ENCODE measurements at regions not wholly inside any gene's neighbourhood (a gene's known extent, or its start where the extent isn't known, plus 50 kb on each side); places are given as distances from the start of the nearest gene placed in this dataset.

- FAIRE-seq (no peak), DNase-seq (ENCODE audit: low read depth) (no peak)
- no peak overlapping the region for H3K9ac ChIP-seq (ENCODE audit: low read length)
- H2AFZ ChIP-seq (ENCODE audit: low read depth, low read length), result no peak overlapping the region
- Mint-ChIP-seq H3K4me1 (ENCODE audit: low read depth, unreplicated experiment) (peaks cover 3% of the 10 kb centered on the region), H3K4me3 (ENCODE audit: unreplicated experiment) (no peak overlapping the region), H3K9me3 (ENCODE audit: unreplicated experiment) (no peaks in the 10 kb centered on the region), H3K27me3 (ENCODE audit: low read depth, unreplicated experiment) (no peaks in the 10 kb centered on the region), H3K27ac (ENCODE audit: unreplicated experiment) (no peak overlapping the region), H3K36me3 (ENCODE audit: low read depth, unreplicated experiment) (no peaks in the 10 kb centered on the region)
- H3K79me2 ChIP-seq (ENCODE audit: insufficient read depth, low read length), result no peaks in the 10 kb centered on the region
- H3K9me3 ChIP-seq (ENCODE audit: insufficient read depth, low read depth, low read length), result no peaks in the 10 kb centered on the region
- no peaks in the 10 kb centered on the region for H3K27me3 ChIP-seq (ENCODE audit: insufficient read depth, low read length)
- H3K36me3 ChIP-seq (ENCODE audit: insufficient read depth, low read length), result no peaks in the 10 kb centered on the region
- H3K4me3 ChIP-seq (ENCODE audit: insufficient read depth, low read depth, low read length), result no peak overlapping the region
- H3K27ac ChIP-seq (ENCODE audit: low read depth, low read length), result no peak overlapping the region
- TF ChIP-seq, protein P1, sequence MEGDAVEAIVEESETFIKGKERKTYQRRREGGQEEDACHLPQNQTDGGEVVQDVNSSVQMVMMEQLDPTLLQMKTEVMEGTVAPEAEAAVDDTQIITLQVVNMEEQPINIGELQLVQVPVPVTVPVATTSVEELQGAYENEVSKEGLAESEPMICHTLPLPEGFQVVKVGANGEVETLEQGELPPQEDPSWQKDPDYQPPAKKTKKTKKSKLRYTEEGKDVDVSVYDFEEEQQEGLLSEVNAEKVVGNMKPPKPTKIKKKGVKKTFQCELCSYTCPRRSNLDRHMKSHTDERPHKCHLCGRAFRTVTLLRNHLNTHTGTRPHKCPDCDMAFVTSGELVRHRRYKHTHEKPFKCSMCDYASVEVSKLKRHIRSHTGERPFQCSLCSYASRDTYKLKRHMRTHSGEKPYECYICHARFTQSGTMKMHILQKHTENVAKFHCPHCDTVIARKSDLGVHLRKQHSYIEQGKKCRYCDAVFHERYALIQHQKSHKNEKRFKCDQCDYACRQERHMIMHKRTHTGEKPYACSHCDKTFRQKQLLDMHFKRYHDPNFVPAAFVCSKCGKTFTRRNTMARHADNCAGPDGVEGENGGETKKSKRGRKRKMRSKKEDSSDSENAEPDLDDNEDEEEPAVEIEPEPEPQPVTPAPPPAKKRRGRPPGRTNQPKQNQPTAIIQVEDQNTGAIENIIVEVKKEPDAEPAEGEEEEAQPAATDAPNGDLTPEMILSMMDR (IDR thresholded peaks at IDR 0.05; ENCODE audit: insufficient read depth, low read depth, low read length), result no peak
- TF ChIP-seq EZH2 (IDR thresholded peaks at IDR 0.05; ENCODE audit: insufficient read depth, low read length), result no peak
- no peaks in the 10 kb centered on the region for H3K4me1 ChIP-seq (ENCODE audit: insufficient read depth, low read length)
- H3K4me2 ChIP-seq (ENCODE audit: low read length), result no peak overlapping the region
- no peaks in the 10 kb centered on the region for H4K20me1 ChIP-seq (ENCODE audit: insufficient read depth, low read length)
Measured at GRCh38 chr3:137524751-137525150, 239.4 kb upstream of the SOX14 start.

GRCh38 chr3:137525471-137525870 lies 238.6 kb upstream of the SOX14 start:
- Mint-ChIP-seq H3K4me1 (ENCODE audit: low read depth, unreplicated experiment) (peaks cover 5% of the 10 kb centered on the region), H3K4me3 (ENCODE audit: unreplicated experiment) (no peak overlapping the region), H3K27me3 (ENCODE audit: low read depth, unreplicated experiment) (no peaks in the 10 kb centered on the region), H3K9me3 (ENCODE audit: unreplicated experiment) (no peaks in the 10 kb centered on the region), H3K36me3 (ENCODE audit: low read depth, unreplicated experiment) (no peaks in the 10 kb centered on the region), H3K27ac (ENCODE audit: unreplicated experiment) (no peak overlapping the region)
- Histone ChIP-seq H4K20me1 (ENCODE audit: insufficient read depth, low read length) (no peaks in the 10 kb centered on the region), H3K4me2 (ENCODE audit: low read length) (no peak overlapping the region), H3K27me3 (ENCODE audit: insufficient read depth, low read length) (no peaks in the 10 kb centered on the region), H2AFZ (ENCODE audit: low read depth, low read length) (no peak overlapping the region), H3K9me3 (ENCODE audit: insufficient read depth, low read depth, low read length) (no peaks in the 10 kb centered on the region), H3K4me1 (ENCODE audit: insufficient read depth, low read length) (no peaks in the 10 kb centered on the region), H3K36me3 (ENCODE audit: insufficient read depth, low read length) (no peaks in the 10 kb centered on the region), H3K4me3 (ENCODE audit: insufficient read depth, low read depth, low read length) (no peak overlapping the region), H3K79me2 (ENCODE audit: insufficient read depth, low read length) (no peaks in the 10 kb centered on the region), H3K27ac (ENCODE audit: low read depth, low read length) (no peak overlapping the region), H3K9ac (ENCODE audit: low read length) (no peak overlapping the region)
- FAIRE-seq, result no peak
- DNase-seq (ENCODE audit: low read depth), result no peak
- TF ChIP-seq EZH2 (IDR thresholded peaks at IDR 0.05; ENCODE audit: insufficient read depth, low read length), result no peak
- TF ChIP-seq, protein P1 (IDR thresholded peaks at IDR 0.05; ENCODE audit: insufficient read depth, low read depth, low read length), result no peak

DNA sequence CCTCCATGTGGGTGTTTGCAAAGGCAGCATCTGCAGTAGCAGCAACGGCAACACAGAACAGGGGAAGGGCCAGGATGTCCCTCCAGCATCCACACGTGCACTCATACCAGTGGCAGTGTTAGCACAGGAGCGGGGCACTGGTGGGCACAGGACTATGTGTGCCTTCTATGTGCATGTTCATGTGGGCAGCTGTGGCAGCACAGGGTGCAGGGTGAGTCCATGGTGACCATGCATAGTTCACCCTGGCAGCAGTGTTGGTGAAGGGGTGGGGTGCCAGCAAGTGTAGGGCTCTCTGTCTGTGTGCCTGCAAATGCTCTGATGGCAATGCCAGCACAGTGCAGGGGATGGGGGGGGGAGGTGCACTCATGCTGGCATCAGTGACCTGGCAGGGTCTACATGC lies 222.1 kb upstream of the SOX14 start:
- H3K4me2 ChIP-seq (ENCODE audit: low read length), result no peak overlapping the region
- no peaks in the 10 kb centered on the region for H3K79me2 ChIP-seq (ENCODE audit: insufficient read depth, low read length)
- H3K4me3 Mint-ChIP-seq (ENCODE audit: unreplicated experiment), result no peak overlapping the region
- H2AFZ ChIP-seq (ENCODE audit: low read depth, low read length), result no peak overlapping the region
- H3K36me3 ChIP-seq (ENCODE audit: insufficient read depth, low read length), result no peaks in the 10 kb centered on the region
- H3K4me1 ChIP-seq (ENCODE audit: insufficient read depth, low read length), result no peaks in the 10 kb centered on the region
- no peaks in the 10 kb centered on the region for H3K36me3 Mint-ChIP-seq (ENCODE audit: low read depth, unreplicated experiment)
- peaks cover 2% of the 10 kb centered on the region for H3K9me3 Mint-ChIP-seq (ENCODE audit: unreplicated experiment)
- no peak for FAIRE-seq
- H3K9me3 ChIP-seq (ENCODE audit: insufficient read depth, low read depth, low read length), result peaks cover 11% of the 10 kb centered on the region
- H3K27me3 ChIP-seq (ENCODE audit: insufficient read depth, low read length), result no peaks in the 10 kb centered on the region
- TF ChIP-seq EZH2 (IDR thresholded peaks at IDR 0.05; ENCODE audit: insufficient read depth, low read length), result no peak
- TF ChIP-seq, protein P1 (IDR thresholded peaks at IDR 0.05; ENCODE audit: insufficient read depth, low read depth, low read length), result no peak
- no peak overlapping the region for H3K9ac ChIP-seq (ENCODE audit: low read length)
- no peaks in the 10 kb centered on the region for H3K4me1 Mint-ChIP-seq (ENCODE audit: low read depth, unreplicated experiment)
- H3K27ac Mint-ChIP-seq (ENCODE audit: unreplicated experiment), result no peak overlapping the region
- no peak overlapping the region for H3K27ac ChIP-seq (ENCODE audit: low read depth, low read length)
- H3K4me3 ChIP-seq (ENCODE audit: insufficient read depth, low read depth, low read length), result no peak overlapping the region
- H4K20me1 ChIP-seq (ENCODE audit: insufficient read depth, low read length), result no peaks in the 10 kb centered on the region
- H3K27me3 Mint-ChIP-seq (ENCODE audit: low read depth, unreplicated experiment), result peaks cover 3% of the 10 kb centered on the region
- DNase-seq (ENCODE audit: low read depth), result no peak
